ENCODE measurements at regions not wholly inside any gene's neighbourhood (a gene's known extent, or its start where the extent isn't known, plus 50 kb on each side); places are given as distances from the start of the nearest gene placed in this dataset.

DNA sequence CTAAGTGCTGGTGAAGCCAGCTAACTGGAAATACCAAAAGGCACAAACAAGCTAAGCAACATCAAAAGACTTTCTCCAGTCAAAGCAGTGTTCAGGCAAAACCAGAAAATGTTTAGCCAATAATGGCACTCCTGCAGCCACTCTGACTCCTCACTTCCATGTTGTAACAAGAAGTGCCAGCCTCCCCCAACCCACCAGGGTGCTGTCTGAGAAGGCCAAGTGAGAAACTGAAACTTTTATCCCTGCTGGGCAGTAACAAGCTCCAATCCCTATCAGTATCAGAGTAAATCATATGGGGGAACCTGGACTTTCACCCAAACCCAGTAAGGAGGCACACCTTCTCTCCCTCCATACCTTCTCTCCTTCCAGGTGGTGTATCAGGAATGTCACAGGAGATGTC, 414.8 kb upstream of the NMUR2 start:
- no peaks in the 10 kb centered on the region for H3K27me3 ChIP-seq (ENCODE audit: insufficient read depth, poor library complexity, severe bottlenecking)
- no peak overlapping the region for H3K4me3 ChIP-seq (replicated peaks; ENCODE audit: insufficient read depth, low read length)
- no peak for DNase-seq (ENCODE audit: low read depth in 1 of 2, low spot score in 1 of 2)
- TF ChIP-seq, protein P1, sequence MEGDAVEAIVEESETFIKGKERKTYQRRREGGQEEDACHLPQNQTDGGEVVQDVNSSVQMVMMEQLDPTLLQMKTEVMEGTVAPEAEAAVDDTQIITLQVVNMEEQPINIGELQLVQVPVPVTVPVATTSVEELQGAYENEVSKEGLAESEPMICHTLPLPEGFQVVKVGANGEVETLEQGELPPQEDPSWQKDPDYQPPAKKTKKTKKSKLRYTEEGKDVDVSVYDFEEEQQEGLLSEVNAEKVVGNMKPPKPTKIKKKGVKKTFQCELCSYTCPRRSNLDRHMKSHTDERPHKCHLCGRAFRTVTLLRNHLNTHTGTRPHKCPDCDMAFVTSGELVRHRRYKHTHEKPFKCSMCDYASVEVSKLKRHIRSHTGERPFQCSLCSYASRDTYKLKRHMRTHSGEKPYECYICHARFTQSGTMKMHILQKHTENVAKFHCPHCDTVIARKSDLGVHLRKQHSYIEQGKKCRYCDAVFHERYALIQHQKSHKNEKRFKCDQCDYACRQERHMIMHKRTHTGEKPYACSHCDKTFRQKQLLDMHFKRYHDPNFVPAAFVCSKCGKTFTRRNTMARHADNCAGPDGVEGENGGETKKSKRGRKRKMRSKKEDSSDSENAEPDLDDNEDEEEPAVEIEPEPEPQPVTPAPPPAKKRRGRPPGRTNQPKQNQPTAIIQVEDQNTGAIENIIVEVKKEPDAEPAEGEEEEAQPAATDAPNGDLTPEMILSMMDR (IDR thresholded peaks at IDR 0.05; ENCODE audit: insufficient read depth, low read length): no peak
- TF ChIP-seq SPI1 (IDR thresholded peaks at IDR 0.05; ENCODE audit: borderline replicate concordance, low read depth): no peak
- no peak for TF ChIP-seq POLR2AphosphoS5 (IDR thresholded peaks at IDR 0.05; ENCODE audit: low read depth)
- TF ChIP-seq GABPA (IDR thresholded peaks at IDR 0.05; ENCODE audit: low read depth): no peak
- TF ChIP-seq REST (IDR thresholded peaks at IDR 0.05; ENCODE audit: insufficient replicate concordance, low read depth): no peak
- H3K27ac ChIP-seq (replicated peaks): no peak overlapping the region

DNA sequence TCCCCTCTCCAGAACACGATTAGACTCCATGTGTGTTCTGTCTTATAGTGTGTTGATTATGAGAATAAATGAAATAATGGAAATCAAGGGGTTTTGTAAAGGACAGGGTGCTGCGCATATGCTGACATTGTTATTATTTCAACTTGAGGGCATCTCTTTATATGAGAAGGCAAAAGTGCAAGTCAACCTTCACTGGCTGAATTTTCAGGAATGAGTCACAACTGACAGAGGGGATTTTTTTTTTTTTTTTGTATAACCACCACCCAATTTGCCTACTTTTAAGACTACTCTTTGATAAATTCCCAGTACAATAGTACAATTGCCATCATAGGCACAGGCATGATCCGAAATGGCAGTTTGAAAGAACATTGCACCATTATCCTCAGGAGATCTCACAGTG, 419.2 kb upstream of the NMUR2 start:
- DNase-seq (ENCODE audit: low read depth in 1 of 2, low spot score in 1 of 2): no peak
- Histone ChIP-seq H3K27ac (replicated peaks) (no peak overlapping the region), H3K4me3 (replicated peaks; ENCODE audit: insufficient read depth, low read length) (no peak overlapping the region), H3K27me3 (ENCODE audit: insufficient read depth, poor library complexity, severe bottlenecking) (no peaks in the 10 kb centered on the region)
- TF ChIP-seq POLR2AphosphoS5 (IDR thresholded peaks at IDR 0.05; ENCODE audit: low read depth): no peak
- TF ChIP-seq GABPA (IDR thresholded peaks at IDR 0.05; ENCODE audit: low read depth): no peak
- TF ChIP-seq, protein P1 (IDR thresholded peaks at IDR 0.05; ENCODE audit: insufficient read depth, low read length): no peak
- no peak for TF ChIP-seq SPI1 (IDR thresholded peaks at IDR 0.05; ENCODE audit: borderline replicate concordance, low read depth)
- no peak for TF ChIP-seq REST (IDR thresholded peaks at IDR 0.05; ENCODE audit: insufficient replicate concordance, low read depth)

GRCh38 chr5:152838241-152838786, 433.2 kb upstream of the NMUR2 start:
- no peak for DNase-seq (ENCODE audit: low read depth in 1 of 2, low spot score in 1 of 2)
- Histone ChIP-seq H3K27me3 (ENCODE audit: insufficient read depth, poor library complexity, severe bottlenecking) (no peaks in the 10 kb centered on the region), H3K27ac (replicated peaks) (no peak overlapping the region), H3K4me3 (replicated peaks; ENCODE audit: insufficient read depth, low read length) (no peak overlapping the region)
- TF ChIP-seq POLR2AphosphoS5 (IDR thresholded peaks at IDR 0.05; ENCODE audit: low read depth) (no peak), SPI1 (IDR thresholded peaks at IDR 0.05; ENCODE audit: borderline replicate concordance, low read depth) (no peak), GABPA (IDR thresholded peaks at IDR 0.05; ENCODE audit: low read depth) (no peak), REST (IDR thresholded peaks at IDR 0.05; ENCODE audit: insufficient replicate concordance, low read depth) (no peak)
- TF ChIP-seq, protein P1 (IDR thresholded peaks at IDR 0.05; ENCODE audit: insufficient read depth, low read length): no peak
